ENCODE measurements at regions not wholly inside any gene's neighbourhood (a gene's known extent, or its start where the extent isn't known, plus 50 kb on each side); places are given as distances from the start of the nearest gene placed in this dataset.

- TF ChIP-seq, protein P1, sequence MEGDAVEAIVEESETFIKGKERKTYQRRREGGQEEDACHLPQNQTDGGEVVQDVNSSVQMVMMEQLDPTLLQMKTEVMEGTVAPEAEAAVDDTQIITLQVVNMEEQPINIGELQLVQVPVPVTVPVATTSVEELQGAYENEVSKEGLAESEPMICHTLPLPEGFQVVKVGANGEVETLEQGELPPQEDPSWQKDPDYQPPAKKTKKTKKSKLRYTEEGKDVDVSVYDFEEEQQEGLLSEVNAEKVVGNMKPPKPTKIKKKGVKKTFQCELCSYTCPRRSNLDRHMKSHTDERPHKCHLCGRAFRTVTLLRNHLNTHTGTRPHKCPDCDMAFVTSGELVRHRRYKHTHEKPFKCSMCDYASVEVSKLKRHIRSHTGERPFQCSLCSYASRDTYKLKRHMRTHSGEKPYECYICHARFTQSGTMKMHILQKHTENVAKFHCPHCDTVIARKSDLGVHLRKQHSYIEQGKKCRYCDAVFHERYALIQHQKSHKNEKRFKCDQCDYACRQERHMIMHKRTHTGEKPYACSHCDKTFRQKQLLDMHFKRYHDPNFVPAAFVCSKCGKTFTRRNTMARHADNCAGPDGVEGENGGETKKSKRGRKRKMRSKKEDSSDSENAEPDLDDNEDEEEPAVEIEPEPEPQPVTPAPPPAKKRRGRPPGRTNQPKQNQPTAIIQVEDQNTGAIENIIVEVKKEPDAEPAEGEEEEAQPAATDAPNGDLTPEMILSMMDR (IDR thresholded peaks at IDR 0.05): no peak
- no peak for TF ChIP-seq POLR2A (IDR thresholded peaks at IDR 0.05)
Observed at GRCh38 chr4:11632483-11632882, 203.8 kb upstream of the HS3ST1 start.
